ENCODE measurements at regions not wholly inside any gene's neighbourhood (a gene's known extent, or its start where the extent isn't known, plus 50 kb on each side); places are given as distances from the start of the nearest gene placed in this dataset.

DNA sequence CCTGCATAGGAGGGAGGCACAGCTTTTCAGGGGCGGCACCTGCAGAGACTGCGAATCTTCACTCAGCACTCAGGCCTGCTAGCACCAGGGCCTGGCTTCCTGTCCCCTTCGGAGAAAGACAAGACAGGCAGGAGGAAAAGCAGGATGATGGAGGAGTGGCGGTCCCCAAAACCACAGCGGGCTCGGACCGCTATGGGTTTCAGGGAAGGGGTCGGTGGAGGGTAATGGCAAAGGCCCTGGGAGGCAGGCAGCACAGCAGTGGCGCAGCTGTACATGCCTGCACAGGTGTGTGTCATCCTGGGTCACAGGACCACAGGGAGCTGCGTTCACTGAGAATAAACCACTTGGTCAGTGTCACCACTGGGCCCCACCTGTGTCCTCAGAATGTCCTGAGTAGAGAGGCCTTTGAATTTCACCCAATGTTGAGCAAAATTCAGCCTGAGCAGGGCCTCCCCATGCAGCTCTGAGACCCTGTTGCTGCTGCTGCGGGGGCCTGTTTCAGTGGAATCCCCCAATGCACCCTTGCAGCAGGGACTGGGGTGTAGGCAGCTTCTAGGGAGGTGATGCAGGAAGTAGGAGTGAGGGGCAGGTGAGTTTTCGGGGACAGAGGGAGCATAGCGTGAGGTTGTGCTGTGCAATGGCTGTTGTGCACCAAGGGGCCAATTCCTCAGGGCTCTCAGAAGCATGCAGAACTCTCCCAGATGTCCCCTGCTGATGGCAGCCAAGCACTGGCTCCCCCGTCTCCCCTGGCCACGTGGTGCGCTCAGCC is 90.6 kb upstream of the PPP2R2D start:
- DNase-seq = no peak

DNA sequence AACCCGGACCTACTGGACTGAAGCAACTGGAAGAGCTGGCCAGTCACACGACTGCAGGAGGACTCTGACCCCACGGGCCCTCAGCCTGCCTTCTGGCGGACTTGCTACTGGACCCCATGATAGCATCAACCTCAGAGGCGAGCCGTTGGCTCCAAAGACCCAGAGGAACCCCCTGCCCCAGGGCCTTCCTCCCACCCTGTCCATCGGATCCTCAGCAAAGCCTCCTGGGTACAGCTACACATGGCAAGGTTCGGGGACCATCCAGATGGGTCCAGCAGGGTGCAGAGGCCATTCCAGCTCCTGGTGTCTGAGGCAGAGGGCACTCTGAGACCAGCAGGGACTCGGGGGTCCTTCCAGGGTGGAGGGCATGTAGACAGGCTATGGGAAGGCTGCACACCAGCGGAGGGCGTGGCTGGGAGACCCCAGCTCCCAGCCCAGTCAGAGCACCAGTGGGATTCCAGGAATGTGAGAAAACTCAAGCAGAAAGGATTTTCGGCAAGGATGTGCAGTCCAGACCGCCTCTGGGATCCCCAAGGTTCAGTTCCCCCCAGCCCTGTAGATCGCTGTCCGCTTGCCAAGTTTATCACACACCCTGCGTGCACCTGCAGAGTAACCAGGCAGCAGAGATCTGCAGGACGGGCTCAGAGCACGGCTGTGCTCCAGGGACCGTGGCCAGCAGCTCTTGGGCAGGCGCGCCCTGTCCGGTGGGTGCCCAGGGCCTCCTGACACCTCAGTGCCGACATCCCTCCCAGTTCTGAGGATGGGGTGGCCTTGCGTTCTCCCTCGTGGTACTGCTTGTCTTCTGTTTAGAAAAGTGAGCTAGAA is 89.8 kb upstream of the PPP2R2D start:
- no peak for DNase-seq

DNA sequence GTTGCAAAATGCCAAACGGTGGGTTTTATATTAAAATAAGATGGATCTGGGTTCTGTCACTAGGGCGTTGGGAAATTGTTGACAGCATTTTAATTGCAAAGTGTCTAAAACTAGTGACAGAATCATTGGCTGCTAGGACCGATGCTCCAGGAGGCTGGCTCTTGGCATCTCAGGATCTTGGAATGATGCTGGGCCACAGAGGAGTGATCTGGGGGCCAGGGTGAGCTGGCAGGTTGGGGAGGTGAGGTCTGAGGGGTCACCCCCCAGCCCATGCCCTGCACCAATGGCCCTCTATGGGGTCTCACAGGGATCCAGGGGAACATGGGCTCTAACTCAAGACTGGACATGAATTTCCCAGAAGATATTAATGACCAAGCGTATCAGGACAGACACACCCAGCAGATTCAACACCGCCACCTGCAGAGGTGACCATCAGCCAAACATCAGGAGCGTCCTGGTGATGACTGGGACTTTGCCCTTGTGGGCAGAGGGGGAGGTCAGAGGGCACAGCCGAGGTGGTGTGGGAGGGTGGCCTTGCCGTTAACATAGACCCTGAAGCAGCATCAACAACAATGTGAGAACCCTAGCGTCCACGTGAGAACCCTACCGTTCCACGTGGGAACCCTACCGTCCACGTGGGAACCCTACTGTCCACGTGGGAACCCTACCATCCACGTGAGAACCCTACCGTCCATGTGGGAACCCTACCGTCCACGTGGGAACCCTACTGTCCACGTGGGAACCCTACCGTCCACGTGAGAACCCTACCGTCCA is 89.0 kb upstream of the PPP2R2D start:
- DNase-seq = no peak

DNA sequence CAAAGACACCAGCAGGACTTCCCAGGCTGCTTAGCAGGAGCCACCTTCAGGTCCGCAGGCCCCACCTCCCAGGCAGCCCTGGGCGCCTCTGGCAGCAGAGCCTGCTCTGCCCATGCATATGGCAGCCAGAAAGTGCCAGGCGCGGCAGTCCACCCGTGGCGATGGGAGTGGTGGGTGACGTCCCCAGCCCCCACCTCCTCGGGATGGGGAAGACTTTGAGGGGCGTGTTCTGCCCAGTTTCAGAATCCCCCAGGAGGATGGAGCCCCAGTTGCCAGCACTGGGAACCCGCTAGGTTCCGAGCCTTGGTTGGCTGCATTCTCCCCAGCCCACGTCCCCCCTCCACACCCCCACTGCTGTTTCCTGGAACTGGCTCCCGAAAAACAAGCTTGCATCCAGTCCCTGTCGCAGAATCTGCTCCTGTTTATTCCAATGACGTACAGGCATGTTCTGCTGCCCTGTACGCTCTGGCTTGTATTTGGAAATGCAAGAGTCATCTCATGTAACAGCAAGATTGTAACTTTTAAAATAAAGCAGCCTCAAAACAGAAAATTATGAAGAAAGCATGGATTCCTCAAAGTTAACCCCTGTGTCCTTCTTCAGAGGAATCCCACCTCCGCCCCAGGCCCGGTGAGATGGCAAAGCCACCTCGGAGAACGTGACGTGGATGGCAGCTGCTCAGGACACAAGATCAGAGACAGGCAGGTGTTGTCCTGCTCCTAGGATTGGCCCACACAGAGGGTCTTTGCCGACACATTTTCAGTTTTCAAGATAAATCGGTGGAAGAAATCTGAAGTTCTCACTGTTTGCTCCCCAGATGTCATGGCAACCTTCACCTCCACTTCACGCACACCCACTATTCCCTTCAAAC is 87.8 kb upstream of the PPP2R2D start:
- no peak for DNase-seq

DNA sequence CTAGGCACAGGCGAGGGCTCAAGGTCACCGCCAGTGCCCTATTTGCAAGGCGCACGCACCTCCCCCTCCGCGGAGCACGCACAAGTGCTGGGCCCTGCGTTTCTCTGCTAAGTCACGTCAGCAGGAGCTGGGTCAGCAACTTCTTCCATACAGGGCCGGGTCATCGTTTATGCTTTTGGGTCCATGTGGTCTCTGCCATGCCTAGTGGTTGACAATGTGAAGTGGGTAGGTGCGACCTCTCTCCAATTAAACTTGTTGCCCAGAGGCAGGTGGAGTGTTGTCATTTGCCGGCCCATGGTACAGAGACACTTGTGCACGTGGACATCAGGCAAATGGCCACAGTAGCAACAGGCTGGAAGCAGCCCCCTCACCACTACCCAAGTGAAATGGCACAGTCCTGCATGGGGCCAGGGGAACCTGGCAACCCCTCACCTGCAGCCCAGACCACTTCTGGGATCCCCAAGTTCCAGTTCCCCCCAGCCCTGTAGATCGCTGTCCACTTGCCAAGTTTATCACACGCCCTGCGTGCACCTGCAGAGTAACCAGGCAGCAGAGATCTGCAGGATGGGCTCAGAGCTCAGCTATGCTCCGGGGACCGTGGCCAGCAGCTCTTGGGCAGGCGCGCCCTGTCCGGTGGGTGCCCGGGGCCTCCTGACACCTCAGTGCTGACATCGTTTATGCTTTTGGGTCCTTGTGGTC is 86.1 kb upstream of the PPP2R2D start:
- no peak for DNase-seq

DNA sequence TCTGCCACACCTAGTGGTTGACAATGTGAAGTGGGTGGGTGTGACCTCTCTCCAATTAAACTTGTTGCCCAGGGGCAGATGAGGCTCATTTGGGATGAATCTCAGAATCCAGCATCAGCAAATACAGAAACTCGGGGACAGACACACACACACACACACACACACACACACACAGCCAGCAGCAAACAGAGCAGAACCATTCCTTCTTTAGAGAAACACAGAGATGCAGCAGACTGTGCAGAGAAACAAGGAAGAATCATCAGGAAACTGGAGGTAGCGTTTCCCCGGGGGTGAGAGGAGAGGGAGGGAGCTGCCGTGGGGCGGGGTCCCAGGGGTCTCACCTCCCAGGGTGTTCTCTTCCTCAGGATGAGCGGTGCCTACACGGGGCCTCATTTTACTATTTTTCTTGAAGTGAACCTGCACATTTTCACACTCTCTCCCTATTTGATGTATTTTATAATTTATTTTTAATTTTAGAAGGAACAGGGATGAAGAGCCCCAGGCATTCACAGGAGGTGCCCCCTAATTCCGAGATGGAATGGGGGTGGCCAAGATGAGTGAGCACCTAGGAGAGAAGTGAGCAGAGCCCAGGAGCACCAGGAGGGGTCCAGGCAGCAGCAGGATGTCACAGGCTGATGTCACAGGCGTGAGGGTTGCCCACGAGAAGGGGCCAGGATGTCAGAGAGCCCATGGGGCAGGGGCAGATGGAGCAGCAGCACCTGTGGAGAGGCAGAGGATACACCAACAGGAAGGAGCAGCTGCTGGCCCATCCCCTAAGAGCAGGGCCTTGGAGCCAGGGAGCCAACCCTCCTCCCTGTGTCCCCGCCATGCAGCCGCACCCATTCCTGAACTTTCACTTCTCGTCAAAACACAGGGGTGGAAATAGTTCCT is 85.3 kb upstream of the PPP2R2D start:
- DNase-seq = no peak

DNA sequence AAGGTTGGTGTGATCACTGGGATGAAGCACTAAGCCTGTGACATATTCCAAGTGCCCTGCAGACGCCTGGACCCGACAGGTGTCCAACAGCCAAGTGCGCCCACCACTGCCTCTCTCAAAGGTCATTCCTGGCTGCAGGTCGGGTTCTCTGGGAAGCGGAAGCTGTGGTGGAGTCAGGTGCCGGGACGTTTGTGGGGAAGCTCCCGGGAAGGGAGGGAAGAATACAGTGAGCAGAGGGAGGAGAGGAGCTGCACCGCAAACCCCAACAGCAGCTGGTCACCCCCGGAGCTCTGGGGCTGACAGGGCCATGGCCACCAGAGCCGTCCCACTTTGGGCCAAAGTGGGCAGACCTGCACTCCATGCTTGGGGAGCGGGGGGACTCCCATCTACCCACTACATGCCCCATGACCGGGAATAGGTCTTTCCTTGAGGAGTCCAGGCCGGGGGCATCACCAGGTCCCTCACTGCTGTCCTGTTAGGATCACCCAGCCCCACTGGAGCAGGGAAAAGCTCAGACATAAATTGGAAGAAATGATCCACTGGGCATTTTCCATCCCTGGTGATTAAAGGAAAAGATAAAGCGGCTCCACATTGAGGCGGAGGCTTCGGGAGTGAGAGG is 84.5 kb upstream of the PPP2R2D start:
- DNase-seq = no peak

DNA sequence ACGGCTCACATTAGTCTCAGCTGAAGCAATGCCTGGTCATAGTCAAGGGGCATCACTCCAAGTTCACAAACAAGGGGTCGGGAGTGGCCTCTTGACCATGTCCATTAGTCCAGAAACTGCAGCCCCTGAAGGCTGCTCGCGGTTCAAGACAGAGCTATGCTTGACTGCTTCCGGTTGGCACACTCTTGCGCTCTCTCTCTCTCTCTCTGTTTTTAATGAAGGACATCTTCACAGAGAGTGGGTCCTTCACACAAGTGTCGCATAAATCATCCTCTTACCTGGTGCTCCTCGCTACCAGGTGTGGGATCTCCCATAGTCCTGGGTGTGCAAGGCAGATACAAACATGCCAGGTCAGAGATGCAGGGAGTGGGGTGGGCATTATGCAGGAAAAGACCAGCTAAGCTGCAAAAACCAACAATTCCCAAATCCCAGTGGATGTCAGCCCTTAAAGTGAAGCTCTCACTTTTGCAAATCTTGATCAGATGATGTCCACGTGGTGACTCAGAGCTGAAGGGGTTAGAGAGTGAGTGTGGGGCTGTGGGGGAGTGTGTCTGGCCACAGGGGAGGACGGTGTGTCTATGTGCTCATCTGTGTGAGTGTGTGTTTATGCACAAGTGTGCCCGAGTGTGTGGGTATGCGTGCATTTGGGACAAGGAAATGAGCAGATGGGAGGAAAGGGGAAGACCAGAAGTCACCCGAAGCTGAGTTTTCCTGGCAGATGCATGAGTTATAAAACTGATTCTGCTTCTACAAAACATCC is 83.7 kb upstream of the PPP2R2D start:
- no peak for DNase-seq

DNA sequence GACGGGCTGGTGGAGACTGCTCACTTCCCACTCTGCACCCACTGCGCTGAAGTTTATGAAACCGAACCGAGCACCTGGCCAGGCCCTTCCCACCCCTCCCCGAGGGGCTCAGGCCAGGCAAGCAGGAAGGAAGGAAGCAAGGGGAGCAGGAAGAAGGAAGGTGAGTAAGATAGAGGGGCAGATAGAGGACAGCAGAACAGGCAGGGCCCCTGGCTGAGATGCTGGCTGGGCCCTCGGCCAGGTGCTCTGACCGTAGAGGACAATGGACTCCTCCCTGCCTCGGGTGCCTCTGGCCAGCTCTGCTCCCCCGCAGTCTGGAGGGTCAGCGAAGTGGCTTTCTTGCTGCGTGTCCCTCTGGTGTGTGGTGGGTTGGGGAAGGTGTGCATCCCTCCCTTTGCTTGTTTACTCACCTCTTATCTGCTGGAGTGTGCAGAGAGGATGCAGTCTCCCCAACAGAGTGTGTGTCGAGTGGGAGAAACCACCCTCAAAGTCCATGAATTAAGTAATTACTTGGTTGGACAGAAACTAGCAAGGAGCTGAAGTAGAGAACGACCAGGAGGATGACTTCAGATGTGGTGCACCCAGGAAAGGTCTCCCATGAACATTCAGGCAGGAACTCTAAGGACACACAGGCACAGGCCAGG is 82.8 kb upstream of the PPP2R2D start:
- DNase-seq = no peak

DNA sequence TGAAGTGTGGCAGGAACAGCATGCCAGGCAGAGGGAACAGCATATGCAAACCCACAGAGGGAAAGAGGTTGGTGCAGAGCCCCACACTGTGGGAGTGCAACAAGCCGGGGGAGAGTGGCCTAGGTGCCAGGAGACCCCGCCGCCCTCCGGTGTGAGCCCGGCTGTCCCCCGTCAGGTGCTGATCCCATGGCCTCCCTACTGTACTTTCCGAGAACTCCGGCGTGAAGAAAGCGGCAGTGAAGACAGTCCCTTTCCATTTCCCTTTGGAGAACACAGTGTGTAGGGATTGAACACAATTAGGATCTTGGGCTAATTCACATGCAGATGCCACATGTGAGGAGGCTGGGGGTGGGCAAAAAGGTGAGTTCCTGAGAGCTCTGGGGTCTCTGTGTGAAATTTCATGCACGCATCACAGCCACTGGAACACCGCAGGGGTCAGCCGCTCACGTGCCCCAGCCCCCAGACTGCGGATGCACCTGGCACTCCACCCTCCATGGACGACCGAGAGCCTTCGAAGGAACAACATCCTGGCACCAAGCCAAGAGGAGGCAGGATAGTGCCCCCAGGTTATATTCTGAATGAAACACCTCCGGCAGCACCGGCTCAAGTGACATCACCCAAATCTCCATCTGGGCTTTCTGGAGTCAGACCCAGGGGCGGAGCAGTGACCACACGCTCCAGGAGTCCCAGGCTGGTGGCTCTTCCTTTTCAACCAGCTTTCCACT is 82.1 kb upstream of the PPP2R2D start:
- DNase-seq = no peak

DNA sequence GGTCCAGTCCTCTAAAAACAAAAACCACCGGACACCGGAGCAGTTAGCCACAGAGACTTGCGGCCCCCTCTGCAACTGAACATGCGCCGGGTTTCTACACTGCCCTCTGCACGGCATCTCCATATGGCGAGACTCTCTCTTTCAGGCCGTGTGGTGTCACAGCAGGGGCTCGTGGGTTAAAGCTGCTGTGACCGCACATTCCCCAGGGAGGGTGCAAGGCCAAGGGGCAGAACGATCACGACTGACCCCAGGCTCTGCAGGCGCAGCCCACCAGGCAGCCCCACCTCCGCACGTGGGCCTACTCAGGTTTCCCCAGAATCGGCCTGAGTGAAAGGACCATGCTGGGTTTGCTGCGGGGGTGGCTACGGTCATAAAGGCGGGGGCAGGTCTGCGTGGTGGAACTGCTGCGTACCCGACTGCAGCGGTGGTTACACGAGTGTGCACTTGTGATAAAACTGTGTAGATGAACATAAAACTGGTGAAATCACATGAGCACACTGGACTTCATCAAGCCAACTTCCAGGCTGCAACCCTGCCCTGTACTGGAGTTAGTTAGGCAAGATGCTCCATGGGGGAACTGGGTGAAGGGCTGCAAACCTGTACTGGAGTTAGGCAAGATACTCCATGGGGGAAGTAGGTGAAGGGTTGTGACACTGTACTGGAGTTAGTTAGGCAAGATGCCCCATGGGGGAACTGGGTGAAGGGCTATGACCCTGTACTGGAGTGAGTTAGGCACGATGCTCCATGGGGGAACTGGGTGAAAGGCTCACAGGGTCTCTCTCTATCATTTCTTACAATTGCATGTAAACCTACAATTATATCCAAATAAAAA is 81.4 kb upstream of the PPP2R2D start:
- DNase-seq = no peak

DNA sequence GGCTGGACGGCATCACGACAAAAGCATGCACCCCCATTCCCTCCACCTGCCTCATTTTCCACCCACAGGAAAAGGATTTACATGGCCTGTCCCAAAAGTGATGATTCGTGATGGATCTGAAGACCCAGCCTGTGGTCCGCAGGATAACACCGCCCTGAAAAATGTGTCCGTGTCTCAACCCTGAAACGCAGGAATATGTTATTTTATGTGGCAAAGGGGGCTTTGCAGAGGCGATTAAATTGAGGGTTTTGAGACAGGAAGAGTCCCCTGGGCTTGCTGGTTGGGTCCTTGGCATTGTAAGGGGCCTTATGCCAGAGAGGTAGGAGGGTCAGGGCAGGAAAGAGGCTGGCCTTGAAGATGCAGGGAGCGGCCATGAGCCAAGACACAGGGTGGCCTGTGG is 80.2 kb upstream of the PPP2R2D start:
- DNase-seq = no peak

DNA sequence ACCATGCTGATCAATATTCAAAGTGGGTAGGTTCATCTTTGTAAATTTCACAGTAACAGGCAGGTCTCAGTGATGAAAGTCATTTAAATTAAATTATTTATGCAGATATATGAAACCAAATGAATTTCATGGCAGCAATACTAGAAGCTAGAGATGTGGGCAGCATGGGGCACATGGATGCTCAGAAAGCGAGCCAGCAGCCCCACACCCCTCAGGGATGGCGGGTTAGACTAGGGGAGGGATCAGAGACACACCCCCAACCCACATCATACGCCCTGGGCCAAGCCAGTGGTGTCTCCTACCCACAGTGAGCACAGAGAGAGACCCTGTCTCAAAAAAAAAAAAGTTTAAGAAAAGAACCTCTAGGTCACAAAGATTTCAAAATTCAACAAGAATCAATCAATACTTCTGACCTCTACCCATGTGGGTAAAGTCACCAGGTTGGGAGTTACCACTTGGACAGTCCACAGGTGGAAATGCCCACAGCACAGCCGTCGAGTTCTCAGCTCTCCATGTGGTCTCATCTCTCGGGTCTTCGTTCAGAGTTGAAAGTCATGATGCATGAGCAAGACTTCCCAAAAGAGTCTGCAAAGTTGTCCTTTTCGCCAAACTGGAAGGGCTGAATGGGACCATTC is 79.3 kb upstream of the PPP2R2D start:
- no peak for DNase-seq

DNA sequence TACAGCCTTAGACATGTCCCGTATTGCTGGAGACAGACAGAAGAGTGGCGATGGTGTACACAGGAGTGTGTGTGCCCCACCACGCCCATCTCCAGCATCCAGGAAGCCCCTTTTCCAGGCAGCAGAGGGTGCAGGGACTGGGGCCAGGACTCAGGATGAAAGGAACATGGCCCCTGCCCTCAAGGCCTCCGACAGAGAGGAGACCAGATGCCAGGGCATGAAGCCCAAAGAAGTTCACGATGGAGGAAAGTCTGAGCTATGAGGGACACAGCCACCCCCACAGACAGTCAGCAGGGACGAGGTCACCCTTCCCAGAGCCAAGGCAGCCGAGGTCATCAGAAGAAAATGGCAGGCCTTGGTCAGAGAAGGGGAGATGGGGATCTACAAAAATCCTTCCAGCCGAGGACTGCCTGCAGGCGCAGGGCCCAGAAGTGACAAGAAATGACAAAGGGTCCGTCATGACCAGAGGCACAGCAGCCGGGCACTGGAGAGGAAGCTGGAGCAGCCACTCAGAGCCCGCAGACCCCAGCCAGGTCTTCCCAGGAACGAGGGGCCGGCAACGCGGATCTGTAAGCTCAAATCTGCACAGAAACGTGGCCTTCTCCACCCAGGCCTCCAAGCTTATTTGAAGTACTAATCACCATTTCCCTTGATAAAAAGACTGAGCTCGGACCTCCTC is 78.7 kb upstream of the PPP2R2D start:
- no peak for DNase-seq

DNA sequence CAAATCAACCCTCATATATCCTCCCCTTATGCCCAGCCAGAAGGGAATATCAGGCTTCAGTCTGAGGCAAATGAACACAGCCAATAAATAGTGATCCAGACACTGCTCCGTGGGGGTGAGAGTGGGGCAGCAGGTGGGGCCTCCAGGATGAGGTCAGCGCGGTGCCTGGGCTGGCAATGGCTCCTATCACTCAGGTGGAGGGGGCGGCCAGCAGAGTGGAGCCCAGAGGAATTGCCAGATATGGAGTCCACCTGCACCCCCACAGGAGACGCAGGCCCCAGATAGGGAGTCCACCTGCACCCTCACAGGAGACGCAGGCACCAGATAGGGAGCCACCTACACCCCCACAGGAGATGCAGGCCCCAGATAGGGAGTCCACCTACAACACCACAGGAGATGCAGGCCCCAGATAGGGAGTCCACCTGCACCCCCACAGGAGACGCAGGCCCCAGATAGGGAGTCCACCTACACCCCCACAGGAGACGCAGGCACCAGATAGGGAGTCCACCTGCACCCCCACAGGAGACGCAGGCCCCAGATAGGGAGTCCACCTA is 78.0 kb upstream of the PPP2R2D start:
- DNase-seq = no peak
